ENCODE measurements at regions not wholly inside any gene's neighbourhood (a gene's known extent, or its start where the extent isn't known, plus 50 kb on each side); places are given as distances from the start of the nearest gene placed in this dataset.

DNA sequence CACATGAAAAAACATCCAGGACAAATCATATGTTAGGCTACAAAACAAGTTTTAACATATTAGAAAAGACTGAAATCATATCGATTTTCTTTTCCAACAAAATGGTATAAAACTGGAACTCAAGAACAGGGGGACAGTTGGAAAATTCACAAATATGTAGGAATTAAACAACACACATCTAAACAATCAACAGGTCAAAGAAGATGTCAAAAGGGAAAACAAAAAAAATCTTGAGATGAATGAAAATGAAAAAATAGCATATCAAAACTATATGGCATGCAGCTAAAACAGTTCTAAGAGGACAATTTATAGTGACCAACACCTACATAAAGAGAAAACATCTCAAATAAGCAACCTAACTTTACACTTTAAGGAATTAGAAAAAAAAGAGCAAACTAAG lies 585.3 kb downstream of the UQCRFS1 start:
- TF ChIP-seq, protein P1, sequence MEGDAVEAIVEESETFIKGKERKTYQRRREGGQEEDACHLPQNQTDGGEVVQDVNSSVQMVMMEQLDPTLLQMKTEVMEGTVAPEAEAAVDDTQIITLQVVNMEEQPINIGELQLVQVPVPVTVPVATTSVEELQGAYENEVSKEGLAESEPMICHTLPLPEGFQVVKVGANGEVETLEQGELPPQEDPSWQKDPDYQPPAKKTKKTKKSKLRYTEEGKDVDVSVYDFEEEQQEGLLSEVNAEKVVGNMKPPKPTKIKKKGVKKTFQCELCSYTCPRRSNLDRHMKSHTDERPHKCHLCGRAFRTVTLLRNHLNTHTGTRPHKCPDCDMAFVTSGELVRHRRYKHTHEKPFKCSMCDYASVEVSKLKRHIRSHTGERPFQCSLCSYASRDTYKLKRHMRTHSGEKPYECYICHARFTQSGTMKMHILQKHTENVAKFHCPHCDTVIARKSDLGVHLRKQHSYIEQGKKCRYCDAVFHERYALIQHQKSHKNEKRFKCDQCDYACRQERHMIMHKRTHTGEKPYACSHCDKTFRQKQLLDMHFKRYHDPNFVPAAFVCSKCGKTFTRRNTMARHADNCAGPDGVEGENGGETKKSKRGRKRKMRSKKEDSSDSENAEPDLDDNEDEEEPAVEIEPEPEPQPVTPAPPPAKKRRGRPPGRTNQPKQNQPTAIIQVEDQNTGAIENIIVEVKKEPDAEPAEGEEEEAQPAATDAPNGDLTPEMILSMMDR (IDR thresholded peaks at IDR 0.05) = no peak
- no peak for TF ChIP-seq POLR2A (IDR thresholded peaks at IDR 0.05)
